ENCODE measurements at regions not wholly inside any gene's neighbourhood (a gene's known extent, or its start where the extent isn't known, plus 50 kb on each side); places are given as distances from the start of the nearest gene placed in this dataset.

DNA sequence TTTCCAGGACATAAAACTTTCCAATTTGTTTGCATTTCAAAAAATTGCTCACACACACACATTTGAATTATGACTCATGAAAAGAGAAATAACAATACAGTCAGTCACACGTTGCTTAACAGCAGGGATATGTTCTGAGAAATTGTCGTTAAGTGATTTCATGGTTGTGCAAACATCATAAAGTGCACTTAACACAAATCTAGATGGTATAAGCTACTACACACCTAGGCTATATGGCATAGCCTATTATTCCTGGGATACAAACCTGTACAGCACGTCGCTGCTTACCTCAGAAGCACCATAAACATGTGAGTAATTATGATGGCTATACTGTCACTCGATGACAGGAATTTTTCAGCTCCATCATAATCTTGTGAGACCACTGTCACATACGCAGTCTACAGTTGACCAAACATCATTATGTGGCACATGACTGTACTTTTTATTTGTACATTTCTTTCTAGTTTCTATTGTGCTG is 378.2 kb downstream of the ACTL7B start:
- no peak for TF ChIP-seq SUZ12 (IDR thresholded peaks at IDR 0.05; ENCODE audit: extremely low read depth, insufficient read depth, insufficient read length)
- TF ChIP-seq ZNF274 (IDR thresholded peaks at IDR 0.05; ENCODE audit: low read depth, low read length) = no peak

Data from NT2/D1 (cell line).